Activated CD8-positive, alpha-beta T cell treated with anti-CD3 and anti-CD28 coated beads, Interleukin-2, amount 10 ng/mL, durations not matched to agents 7 days and 5 days (primary cell): ENCODE measurements at regions not wholly inside any gene's neighbourhood (a gene's known extent, or its start where the extent isn't known, plus 50 kb on each side); places are given as distances from the start of the nearest gene placed in this dataset.
"Not testable (repeated sequence)": the region's sequence is repeated elsewhere in the genome, so short reads cannot be mapped to it uniquely, and the experiment has no call there.

ENCODE experiments used
- ATAC-seq: fragments of 150-1000 bp; cut with Tn5 transposase; one replicate; pipeline ENCODE4 v1.10.0; 2021; ENCODE audit warnings: moderate library complexity
- CTCF ChIA-PET: fragments of 350-600 bp; sonication (Branson Sonifier 250); formaldehyde crosslinking; loops from one replicate; lab custom pipeline; 2021; ENCODE audit warnings: antibody characterized with exemption; lab: Charles Lee
- POLR2A ChIA-PET: fragments of 350-600 bp; sonication (Branson Sonifier 250); formaldehyde crosslinking; loops from one replicate; lab custom pipeline; 2021; ENCODE audit warnings: antibody characterized with exemption; lab: Charles Lee
- DNase-seq: peaks from one replicate; pipeline ENCODE4 v3.0.0-alpha.2; 2020
- H3K27ac Mint-ChIP-seq: one replicate; pipeline ENCODE4 v1.8.0; 2021; ENCODE audit warnings: mild to moderate bottlenecking, mixed read lengths
- H3K27me3 Mint-ChIP-seq: one replicate; pipeline ENCODE4 v1.8.0; 2021; ENCODE audit warnings: low read depth, mixed read lengths
- H3K36me3 Mint-ChIP-seq: one replicate; pipeline ENCODE4 v1.8.0; 2021; ENCODE audit warnings: low read depth, mixed read lengths
- H3K4me1 Mint-ChIP-seq: one replicate; pipeline ENCODE4 v1.8.0; 2021; ENCODE audit warnings: low read depth, mixed read lengths
- H3K4me3 Mint-ChIP-seq: one replicate; pipeline ENCODE4 v1.8.0; 2021; ENCODE audit warnings: mild to moderate bottlenecking, mixed read lengths
- H3K9me3 Mint-ChIP-seq: one replicate; pipeline ENCODE4 v1.8.0; 2022; ENCODE audit warnings: mixed read lengths; ENCODE audit not compliant: insufficient read depth

DNA sequence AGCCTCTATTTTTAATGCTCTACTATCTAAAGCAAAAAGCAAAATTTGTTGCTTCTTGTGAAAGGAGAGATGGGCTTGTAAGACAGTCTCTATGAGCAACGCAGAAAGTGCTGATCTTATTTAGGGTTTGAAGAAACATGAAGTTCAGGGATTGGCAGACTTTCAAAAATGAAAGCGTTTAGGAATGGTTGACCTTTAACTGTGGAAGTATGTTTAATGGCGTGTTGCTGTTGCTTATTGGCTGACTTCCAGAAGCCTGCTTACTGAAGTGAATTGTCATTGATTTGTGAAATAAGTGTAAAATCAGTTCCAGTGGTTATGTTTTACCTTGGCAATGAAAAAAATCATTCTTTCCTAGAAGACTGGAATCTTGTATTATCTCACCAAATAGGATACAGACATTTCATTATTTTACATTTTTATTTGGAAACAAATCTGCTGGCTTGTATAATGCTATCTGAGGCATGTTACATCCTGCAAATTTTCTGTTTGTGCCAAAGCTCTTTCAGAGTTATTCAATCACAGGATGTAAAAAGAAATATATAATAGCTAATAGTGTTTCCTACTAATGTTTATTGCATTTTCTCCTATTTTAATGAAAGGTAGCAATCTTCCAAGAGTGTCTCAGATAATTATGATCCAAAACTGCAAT lies 221.3 kb upstream of the SLITRK6 start:
- no peak for DNase-seq
- Mint-ChIP-seq H3K9me3 (peaks cover 7% of the 10 kb centered on the region), H3K27ac (no peak overlapping the region), H3K4me3 (no peak overlapping the region), H3K4me1 (no peaks in the 10 kb centered on the region), H3K36me3 (no peaks in the 10 kb centered on the region), H3K27me3 (no peaks in the 10 kb centered on the region)
- POLR2A ChIA-PET, result no interaction called here
- no peak for ATAC-seq
- CTCF ChIA-PET, result no interaction called here

DNA sequence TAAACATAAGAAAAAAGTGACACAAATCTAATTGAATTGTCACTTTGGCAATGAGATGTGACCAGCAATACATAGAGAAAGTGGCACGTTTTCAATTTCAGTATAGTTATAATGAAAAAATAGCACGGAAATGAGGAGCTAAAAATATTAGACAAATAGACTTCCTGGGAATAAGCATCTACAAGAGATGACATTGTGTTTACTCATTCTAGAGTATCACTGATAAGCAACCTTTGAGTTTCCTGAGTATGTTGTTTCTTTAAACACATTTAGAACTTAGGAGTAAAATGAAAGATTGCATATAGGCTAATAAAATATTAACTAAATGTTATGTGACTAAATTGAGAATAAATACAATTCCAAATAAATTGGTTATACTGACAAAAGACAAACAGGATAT lies 207.1 kb upstream of the SLITRK6 start:
- POLR2A ChIA-PET, result no interaction called here
- CTCF ChIA-PET, result no interaction called here
- H3K9me3 Mint-ChIP-seq, result peaks cover 20% of the 10 kb centered on the region
- DNase-seq (no peak), ATAC-seq (no peak)
- H3K4me1 Mint-ChIP-seq, result no peaks in the 10 kb centered on the region
- H3K4me3 Mint-ChIP-seq, result no peak overlapping the region
- H3K27me3 Mint-ChIP-seq, result no peaks in the 10 kb centered on the region
- H3K27ac Mint-ChIP-seq, result no peak overlapping the region
- no peaks in the 10 kb centered on the region for H3K36me3 Mint-ChIP-seq

DNA sequence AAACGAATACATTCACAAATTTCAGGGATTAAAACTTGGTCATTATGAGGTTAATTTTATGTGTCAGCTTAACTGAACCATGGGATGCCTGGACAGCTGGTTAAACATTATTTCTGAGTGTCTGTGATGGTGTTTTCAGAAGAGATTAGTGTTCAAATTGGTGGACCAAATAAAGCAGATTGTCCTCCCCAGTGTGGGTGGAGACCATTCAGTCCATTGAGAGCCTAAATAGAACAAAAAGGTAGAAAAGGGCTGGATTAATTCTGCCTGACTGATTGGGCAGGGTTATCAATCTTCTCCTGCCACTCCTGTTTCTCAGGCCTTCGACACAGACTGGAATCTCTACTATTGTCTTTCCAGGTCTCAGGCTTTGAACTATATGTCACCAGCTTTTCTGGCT lies 203.8 kb upstream of the SLITRK6 start:
- Mint-ChIP-seq H3K27ac (no peak overlapping the region), H3K27me3 (no peaks in the 10 kb centered on the region), H3K4me3 (no peak overlapping the region), H3K36me3 (no peaks in the 10 kb centered on the region), H3K4me1 (no peaks in the 10 kb centered on the region), H3K9me3 (peaks cover 11% of the 10 kb centered on the region)
- ATAC-seq, result no peak
- ChIA-PET CTCF (no interaction called here), POLR2A (no interaction called here)
- no peak for DNase-seq

DNA sequence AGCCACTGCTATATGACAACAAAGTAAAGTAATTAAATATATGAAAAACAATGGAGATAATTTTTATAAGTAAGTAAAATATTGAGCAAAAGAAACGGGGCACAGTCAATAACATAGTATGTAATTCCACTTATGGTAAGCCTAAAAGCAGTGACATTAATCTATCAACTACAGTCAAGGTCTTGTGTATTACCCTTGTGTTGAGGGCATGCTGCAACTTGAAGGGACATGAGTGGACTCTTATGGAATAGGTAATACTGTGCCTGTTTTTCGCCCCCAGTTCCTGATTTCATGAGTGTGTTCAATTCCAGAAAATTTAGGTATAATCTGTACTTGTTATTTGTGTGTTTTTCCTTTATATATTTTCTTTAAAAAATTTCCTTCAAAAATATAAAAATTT lies 201.3 kb upstream of the SLITRK6 start:
- Mint-ChIP-seq H3K4me1 (no peaks in the 10 kb centered on the region), H3K36me3 (no peaks in the 10 kb centered on the region), H3K27me3 (no peaks in the 10 kb centered on the region), H3K4me3 (no peak overlapping the region), H3K9me3 (no peaks in the 10 kb centered on the region), H3K27ac (no peak overlapping the region)
- ATAC-seq, result no peak
- ChIA-PET CTCF (no interaction called here), POLR2A (no interaction called here)
- no peak for DNase-seq

DNA sequence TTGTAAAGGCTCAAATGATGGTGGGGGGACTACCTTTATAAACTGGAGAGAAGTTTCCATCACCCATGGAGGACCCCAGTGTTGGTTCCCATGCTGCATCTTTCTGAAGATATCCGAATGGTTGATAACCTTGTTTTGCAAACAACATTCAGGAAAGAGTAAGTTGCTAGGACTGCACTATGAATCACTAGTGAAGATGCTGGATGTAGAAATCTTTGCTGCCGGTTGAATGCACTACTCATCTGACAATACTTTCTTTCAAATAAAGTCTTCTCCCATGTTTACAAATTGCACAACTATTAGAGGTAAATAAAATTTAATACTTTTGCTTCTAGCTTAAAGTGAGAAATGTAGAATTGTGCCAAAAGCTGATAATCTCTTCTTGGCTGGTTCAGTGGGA lies 198.4 kb upstream of the SLITRK6 start:
- DNase-seq (no peak), ATAC-seq (no peak)
- Mint-ChIP-seq H3K9me3 (peaks cover 7% of the 10 kb centered on the region), H3K4me3 (no peak overlapping the region), H3K36me3 (no peaks in the 10 kb centered on the region), H3K4me1 (no peaks in the 10 kb centered on the region), H3K27me3 (no peaks in the 10 kb centered on the region), H3K27ac (no peak overlapping the region)
- POLR2A ChIA-PET, result no interaction called here
- CTCF ChIA-PET, result no interaction called here

DNA sequence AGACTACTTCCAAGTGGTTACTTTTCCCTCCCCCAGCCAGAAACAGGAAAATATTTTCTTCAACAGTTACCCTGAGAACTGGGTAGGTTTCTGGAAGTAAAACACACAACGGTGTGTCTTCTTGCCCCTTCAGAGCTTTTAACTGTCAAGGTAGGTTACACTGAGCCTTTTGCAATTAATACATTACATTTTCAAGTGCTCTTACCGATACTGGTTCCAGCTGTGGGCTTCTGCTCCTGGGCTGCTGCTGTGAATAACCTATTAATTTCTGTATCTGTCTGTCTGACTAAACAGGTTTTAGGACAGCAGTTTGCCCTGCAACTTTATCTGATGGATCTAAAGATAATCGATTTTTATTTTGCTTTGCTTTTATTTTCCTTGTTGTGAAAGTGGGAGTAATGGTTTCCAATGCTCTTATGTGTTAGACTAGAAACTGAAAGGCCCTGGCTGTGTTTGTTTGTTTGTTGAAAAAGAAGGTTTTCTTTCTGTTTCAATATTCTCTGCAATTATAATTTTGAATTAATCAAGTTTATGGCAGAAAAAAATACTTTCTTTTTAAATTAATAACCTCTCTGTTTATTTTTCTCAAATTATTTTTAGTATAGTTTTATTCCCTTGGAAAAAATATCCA lies 196.7 kb upstream of the SLITRK6 start:
- Mint-ChIP-seq H3K27ac (no peak overlapping the region), H3K4me1 (no peaks in the 10 kb centered on the region), H3K9me3 (peaks cover 11% of the 10 kb centered on the region), H3K4me3 (no peak overlapping the region), H3K36me3 (no peaks in the 10 kb centered on the region), H3K27me3 (no peaks in the 10 kb centered on the region)
- DNase-seq (no peak), ATAC-seq (no peak)
- ChIA-PET CTCF (no interaction called here), POLR2A (no interaction called here)

DNA sequence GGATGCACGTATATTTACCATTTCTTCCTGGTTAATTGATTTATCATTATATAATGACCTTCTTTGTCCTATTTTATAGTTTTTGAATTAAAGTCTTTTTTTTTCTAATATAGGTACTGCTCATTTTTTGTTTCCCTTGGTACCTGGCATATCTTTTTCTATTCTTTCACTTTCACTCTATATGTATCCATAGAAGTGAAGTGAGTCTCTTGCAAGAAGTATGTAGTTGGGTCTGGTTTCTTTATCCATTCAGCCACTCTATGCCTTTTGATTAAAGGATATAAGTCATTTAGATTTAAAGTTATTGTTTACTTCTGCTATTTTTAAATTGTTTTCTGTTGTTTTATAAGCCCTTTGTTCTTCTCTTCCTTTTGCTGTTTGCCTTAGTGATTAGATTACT lies 194.3 kb upstream of the SLITRK6 start:
- Mint-ChIP-seq H3K9me3 (peaks cover 11% of the 10 kb centered on the region), H3K4me1 (no peaks in the 10 kb centered on the region), H3K4me3 (no peak overlapping the region), H3K27ac (no peak overlapping the region), H3K27me3 (no peaks in the 10 kb centered on the region), H3K36me3 (no peaks in the 10 kb centered on the region)
- ATAC-seq (no peak), DNase-seq (no peak)
- POLR2A ChIA-PET, result no interaction called here
- CTCF ChIA-PET, result no interaction called here

DNA sequence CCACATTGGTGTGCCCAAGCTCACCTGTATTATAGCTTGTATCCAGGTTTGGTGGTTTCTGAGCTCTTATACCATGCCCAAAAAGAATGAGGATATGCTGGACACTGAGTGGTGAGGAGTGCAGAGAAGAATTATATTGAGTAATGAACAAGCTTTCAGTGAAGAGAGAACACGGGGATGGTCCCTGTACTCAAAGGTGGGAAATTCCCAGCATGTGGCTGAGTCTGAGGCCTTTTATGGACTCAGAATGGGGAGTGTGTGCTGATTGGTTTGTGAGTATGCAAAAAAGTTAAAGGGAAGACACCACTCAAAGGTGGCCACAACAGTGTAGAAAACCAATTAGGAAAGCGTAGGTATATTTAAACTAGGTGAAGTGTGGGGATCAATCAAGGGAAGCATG lies 191.2 kb upstream of the SLITRK6 start:
- Mint-ChIP-seq H3K36me3 (no peaks in the 10 kb centered on the region), H3K4me1 (no peaks in the 10 kb centered on the region), H3K27me3 (no peaks in the 10 kb centered on the region), H3K9me3 (peaks cover 14% of the 10 kb centered on the region), H3K4me3 (no peak overlapping the region), H3K27ac (no peak overlapping the region)
- POLR2A ChIA-PET, result no interaction called here
- CTCF ChIA-PET, result no interaction called here
- no peak for ATAC-seq
- no peak for DNase-seq

DNA sequence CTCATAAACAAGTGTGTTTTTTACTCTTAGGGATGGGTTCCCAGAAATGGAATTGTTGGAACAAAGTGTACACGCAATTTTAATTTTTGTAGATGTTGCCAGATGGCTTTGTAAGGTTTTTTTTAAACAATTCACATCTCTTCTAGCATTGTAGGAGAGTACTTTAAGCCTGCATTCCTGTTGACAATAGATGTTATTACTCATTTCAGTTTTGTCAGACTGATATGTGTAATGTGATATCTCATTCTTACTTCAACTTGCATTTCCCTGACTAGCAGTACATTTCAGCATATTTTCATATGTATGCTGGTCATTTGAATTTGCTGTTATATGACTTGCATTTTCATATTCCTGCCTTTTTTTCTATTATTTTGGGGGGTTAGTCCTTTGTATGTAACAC lies 186.6 kb upstream of the SLITRK6 start:
- no peak overlapping the region for H3K4me3 Mint-ChIP-seq
- ChIA-PET POLR2A (no interaction called here), CTCF (no interaction called here)
- H3K27me3 Mint-ChIP-seq, result no peaks in the 10 kb centered on the region
- DNase-seq (no peak), ATAC-seq (no peak)
- H3K9me3 Mint-ChIP-seq, result peaks cover 6% of the 10 kb centered on the region
- no peaks in the 10 kb centered on the region for H3K36me3 Mint-ChIP-seq
- no peaks in the 10 kb centered on the region for H3K4me1 Mint-ChIP-seq
- H3K27ac Mint-ChIP-seq, result no peak overlapping the region

DNA sequence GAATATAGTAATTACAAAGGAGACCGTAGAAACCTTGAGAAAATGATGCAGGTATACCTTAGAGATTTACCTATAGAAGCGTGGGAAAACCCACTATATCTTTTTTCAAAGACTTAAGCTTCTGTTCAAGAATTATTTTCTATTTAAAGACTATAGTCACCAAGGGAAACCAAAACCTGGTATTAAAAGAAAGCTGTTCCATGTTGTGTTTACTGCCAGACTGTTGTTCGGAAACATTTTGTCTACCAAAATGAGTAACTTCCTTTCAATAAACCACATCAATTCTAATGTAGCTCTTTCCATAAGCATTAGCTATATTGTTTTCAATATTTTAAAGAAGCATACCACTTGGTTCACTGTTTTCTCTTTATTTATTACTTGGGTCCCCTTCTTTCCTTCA lies 182.9 kb upstream of the SLITRK6 start:
- Mint-ChIP-seq H3K4me1 (no peaks in the 10 kb centered on the region), H3K27ac (no peak overlapping the region), H3K9me3 (peaks cover 6% of the 10 kb centered on the region), H3K36me3 (no peaks in the 10 kb centered on the region), H3K4me3 (no peak overlapping the region), H3K27me3 (no peaks in the 10 kb centered on the region)
- ATAC-seq (no peak), DNase-seq (no peak)
- CTCF ChIA-PET, result no interaction called here
- POLR2A ChIA-PET, result no interaction called here

DNA sequence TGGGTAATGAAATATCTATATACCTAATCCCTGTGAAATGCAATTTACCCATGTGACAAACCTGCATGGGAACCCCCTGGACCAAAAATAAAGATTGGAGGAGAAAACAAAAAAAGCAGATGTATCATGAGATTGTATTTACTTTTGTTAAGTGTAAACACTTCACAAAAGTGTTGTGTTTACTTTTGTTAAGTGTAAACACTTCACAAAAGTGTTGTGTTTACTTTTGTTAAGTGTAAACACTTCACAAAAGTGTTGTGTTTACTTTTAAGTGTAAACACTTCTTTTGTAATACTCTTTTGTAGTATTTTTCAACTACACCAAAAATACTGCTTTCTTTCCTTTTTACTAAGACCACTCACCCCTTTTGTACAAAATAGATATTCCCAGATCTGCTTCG lies 181.2 kb upstream of the SLITRK6 start:
- H3K4me3 Mint-ChIP-seq, H3K4me1 Mint-ChIP-seq, POLR2A ChIA-PET, H3K27ac Mint-ChIP-seq, DNase-seq, H3K9me3 Mint-ChIP-seq, H3K27me3 Mint-ChIP-seq, H3K36me3 Mint-ChIP-seq, CTCF ChIA-PET, ATAC-seq: not testable (repeated sequence)

DNA sequence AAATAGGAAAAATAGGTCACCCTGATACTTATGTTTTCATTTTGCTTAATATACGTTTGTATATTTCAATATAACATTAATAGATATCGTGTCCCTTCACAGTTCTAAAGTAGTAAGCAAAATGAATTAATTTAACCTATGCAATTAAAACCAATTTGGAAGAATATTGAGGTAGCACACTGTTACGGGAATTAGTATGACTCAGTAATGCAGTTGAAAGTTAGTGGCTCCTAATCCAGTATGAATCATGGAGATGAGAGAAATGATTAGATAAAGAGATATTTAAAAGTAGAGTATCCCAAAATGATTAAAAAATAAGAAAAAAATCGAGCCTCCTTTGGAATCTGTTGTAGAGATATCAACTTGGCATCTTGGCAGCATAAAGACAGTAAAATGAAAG lies 177.0 kb upstream of the SLITRK6 start:
- Mint-ChIP-seq H3K4me1 (no peaks in the 10 kb centered on the region), H3K9me3 (peaks cover 5% of the 10 kb centered on the region), H3K27me3 (no peaks in the 10 kb centered on the region), H3K27ac (no peak overlapping the region), H3K4me3 (no peak overlapping the region), H3K36me3 (no peaks in the 10 kb centered on the region)
- ATAC-seq (no peak), DNase-seq (no peak)
- ChIA-PET POLR2A (no interaction called here), CTCF (no interaction called here)
